ENCODE measurements at regions not wholly inside any gene's neighbourhood (a gene's known extent, or its start where the extent isn't known, plus 50 kb on each side); places are given as distances from the start of the nearest gene placed in this dataset.

DNA sequence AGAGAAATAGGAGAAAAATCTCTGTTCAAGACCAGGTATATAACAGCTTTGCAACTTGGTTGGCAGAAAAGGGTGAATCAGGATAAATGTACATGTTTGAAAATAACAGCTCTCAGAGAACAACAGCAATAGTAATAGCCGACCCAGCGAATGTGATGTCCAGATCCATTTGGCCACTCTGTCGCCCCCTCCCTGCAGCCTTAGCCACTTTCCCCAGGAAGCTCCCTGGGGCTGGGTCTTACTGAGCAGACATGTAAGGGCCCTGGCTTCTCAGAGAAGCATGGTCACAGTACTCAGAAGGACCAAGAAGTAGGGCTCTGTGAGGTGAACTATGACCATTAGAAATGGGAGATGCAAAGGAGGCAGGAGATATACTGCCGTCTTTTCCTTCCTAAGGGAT lies 154.1 kb upstream of the SNX19 start:
- TF ChIP-seq, protein P1, sequence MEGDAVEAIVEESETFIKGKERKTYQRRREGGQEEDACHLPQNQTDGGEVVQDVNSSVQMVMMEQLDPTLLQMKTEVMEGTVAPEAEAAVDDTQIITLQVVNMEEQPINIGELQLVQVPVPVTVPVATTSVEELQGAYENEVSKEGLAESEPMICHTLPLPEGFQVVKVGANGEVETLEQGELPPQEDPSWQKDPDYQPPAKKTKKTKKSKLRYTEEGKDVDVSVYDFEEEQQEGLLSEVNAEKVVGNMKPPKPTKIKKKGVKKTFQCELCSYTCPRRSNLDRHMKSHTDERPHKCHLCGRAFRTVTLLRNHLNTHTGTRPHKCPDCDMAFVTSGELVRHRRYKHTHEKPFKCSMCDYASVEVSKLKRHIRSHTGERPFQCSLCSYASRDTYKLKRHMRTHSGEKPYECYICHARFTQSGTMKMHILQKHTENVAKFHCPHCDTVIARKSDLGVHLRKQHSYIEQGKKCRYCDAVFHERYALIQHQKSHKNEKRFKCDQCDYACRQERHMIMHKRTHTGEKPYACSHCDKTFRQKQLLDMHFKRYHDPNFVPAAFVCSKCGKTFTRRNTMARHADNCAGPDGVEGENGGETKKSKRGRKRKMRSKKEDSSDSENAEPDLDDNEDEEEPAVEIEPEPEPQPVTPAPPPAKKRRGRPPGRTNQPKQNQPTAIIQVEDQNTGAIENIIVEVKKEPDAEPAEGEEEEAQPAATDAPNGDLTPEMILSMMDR (IDR thresholded peaks at IDR 0.05; ENCODE audit: low read depth, low read length): no peak
- H3K4me3 ChIP-seq (ENCODE audit: low read depth, low read length): no peak overlapping the region

DNA sequence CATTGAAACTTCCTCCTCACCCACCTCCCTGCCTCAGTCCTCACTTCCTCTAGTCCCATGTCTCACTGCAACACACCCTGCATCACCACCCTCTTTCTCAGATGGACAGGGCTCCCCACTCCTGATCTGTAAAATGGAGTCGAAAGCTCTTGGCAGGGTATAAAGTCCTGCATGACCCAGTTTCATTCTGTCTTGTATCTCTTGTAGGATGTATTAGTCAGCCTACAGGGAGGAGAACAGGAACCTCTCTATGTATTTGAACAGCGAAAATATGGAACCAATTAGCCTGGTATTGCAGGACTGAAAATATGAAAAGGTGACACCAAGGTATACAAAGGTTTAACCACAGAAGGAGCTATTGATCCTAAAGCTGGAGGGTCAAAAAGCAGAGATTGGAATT lies 156.9 kb upstream of the SNX19 start:
- TF ChIP-seq, protein P1 (IDR thresholded peaks at IDR 0.05; ENCODE audit: low read depth, low read length): no peak
- H3K4me3 ChIP-seq (ENCODE audit: low read depth, low read length): no peak overlapping the region

DNA sequence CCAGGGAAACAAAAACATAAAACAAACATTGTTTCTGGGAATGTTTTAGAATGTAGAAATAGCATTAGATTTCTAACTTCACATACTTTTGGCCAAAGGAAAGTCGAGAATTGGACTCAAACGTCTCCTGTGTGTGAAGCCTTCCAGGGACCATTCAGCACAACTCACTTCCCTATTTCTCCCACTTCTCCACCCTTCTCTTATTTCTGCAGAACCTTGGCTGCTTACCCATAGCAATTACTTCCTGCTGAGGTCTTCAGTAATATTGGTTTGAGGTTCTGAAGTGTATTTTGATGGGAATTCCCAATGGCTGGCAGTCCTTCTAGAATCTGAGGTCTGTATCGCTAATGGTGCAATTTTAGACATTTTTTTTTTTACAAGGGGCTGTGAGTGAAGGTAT lies 158.3 kb upstream of the SNX19 start:
- no peak overlapping the region for H3K4me3 ChIP-seq (ENCODE audit: low read depth, low read length)
- TF ChIP-seq, protein P1 (IDR thresholded peaks at IDR 0.05; ENCODE audit: low read depth, low read length): no peak

DNA sequence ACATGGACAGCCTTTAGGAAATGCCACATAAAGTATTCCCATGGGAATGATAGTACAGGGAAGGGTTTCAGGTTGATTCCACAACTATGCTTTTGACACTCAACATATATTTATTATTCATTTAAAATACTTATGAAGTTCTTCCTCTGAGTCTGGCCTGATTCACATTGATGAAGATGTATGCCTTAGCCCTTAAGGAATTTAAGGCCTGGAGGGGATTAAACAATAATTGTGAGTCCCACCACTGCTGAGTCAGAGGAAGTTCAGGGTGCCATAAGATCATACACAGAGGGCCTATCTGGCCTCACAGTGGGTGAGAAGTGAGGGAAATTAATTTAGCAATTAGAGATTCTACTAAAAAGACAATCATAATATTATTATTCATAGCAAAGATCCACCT lies 161.1 kb upstream of the SNX19 start:
- TF ChIP-seq, protein P1 (IDR thresholded peaks at IDR 0.05; ENCODE audit: low read depth, low read length): no peak
- H3K4me3 ChIP-seq (ENCODE audit: low read depth, low read length): no peak overlapping the region

DNA sequence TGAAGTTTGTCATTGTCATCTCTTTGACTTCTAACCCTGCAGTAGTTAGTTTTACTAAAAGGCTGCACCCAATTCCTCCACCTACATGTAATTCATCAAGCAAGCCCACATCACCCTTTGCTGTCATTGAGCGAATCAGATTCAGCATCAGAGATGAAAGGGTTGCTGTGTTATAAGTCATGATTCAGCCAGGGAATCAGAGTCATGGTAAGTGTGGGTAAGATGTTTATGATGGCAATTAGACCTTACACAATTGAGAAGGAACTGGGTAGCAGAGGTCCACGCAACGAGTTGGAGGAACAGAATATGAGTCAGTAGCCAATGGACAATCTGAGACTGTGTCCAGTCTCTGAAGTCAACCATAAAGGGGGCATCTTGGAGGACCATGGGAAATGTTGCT lies 162.8 kb upstream of the SNX19 start:
- TF ChIP-seq, protein P1 (IDR thresholded peaks at IDR 0.05; ENCODE audit: low read depth, low read length): no peak
- H3K4me3 ChIP-seq (ENCODE audit: low read depth, low read length): no peak overlapping the region

DNA sequence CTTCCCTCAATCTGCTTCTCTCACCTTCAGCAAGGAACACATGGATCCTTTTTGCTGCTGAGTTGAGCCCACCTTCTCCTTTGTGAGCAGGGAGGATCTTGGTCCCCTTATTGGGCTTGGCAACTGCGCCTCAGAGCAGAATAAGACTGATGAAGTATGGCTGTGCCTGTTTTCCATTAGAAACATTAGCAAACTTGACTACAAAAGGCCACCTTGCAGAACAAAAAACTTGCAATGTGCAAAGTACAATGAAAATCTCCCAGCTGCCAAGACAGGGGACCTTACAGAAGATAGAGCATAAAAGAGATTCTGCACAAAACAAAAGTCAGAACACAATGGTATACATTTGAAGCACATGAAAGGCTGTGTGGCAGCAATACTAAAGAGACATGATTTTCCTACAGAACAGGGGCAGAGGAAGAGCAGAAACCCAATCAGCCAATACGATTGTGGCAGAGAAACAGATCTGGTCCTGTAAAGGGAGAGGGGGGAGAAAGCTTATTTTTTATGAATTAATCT lies 173.5 kb upstream of the SNX19 start:
- H3K4me3 ChIP-seq (ENCODE audit: low read depth, low read length): no peak overlapping the region
- TF ChIP-seq, protein P1 (IDR thresholded peaks at IDR 0.05; ENCODE audit: low read depth, low read length): no peak

DNA sequence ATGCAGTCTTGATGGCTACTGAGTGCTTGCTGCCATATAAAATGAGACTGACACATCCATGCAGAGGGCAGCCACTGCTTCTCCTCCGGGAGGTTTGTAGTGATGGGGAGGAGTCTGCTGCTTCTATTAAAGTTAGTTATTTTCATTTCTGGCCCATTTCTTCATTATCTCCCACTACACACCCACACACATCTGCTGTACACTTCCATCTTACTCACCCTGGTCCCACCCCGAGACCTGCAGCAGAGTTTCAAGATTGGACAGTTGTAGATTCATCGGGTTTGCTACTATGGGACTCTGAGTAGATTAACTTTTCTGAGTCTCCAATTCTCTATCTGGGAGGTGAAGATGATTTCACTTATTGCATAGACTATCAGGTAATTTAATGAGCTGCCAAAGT lies 176.2 kb upstream of the SNX19 start:
- H3K4me3 ChIP-seq (ENCODE audit: low read depth, low read length): no peak overlapping the region
- TF ChIP-seq, protein P1 (IDR thresholded peaks at IDR 0.05; ENCODE audit: low read depth, low read length): no peak
